ENCODE measurements at regions not wholly inside any gene's neighbourhood (a gene's known extent, or its start where the extent isn't known, plus 50 kb on each side); places are given as distances from the start of the nearest gene placed in this dataset.

DNA sequence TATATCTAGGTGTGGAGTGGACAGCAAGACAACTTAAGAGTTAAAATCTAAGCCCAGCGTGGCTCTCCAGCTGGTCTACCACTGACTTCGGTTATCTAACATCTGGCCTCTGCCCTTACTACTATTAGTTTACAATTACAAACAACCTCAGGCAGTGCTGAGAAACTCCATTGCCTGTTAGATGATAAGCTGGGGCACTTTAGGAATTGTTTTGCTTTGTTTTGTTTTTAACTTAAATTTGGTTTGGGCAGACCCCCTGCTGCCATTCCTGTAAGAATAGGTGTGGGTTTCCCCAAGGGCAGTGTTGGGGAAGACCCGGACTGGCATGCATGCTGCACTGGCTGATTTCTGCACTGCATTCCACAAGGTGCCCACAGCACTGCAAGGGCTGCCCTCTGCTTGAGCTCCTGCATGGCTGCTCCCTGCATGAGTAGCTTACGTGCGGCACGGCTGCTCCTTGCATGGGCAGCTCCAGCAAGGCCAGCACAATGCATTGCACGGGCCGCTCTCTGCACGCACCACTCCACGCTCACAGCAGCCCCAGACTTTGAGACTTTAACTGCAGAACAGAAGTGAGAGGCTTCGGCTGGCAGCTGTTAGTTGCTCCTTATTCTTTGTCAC is 74.2 kb upstream of the SERTAD2 start:
- Histone ChIP-seq H2BK5ac (ENCODE audit: low read length) (no peak overlapping the region), H2BK15ac (ENCODE audit: low read length) (no peak overlapping the region), H2BK120ac (ENCODE audit: low read depth, low read length) (no peak overlapping the region), H3K79me1 (ENCODE audit: low read depth, low read length) (no peaks in the 10 kb centered on the region), H2BK12ac (ENCODE audit: low read length) (no peak overlapping the region), H3K18ac (ENCODE audit: low read length) (peak overlapping the region; percentile 77), H2AFZ (ENCODE audit: low read length) (peak overlapping the region; percentile 54), H3K27me3 (ENCODE audit: control insufficient read depth in 3 of 3, insufficient read depth in 3 of 3, low read depth in 1 of 3, low read length in 3 of 3) (no peaks in the 10 kb centered on the region), H3K4me1 (ENCODE audit: control insufficient read depth in 2 of 2, insufficient read depth in 1 of 2, low read depth in 1 of 2, low read length in 2 of 2) (peaks cover 6 to 28% of the 10 kb centered on the region in 2 donors), H4K8ac (ENCODE audit: low read depth, low read length) (no peak overlapping the region), H3K23ac (ENCODE audit: low read depth, low read length, poor library complexity) (no peak overlapping the region), H2AK5ac (ENCODE audit: low read depth, low read length) (no peak overlapping the region), H4K91ac (ENCODE audit: low read depth, low read length, poor library complexity) (no peak overlapping the region), H3K4me3 (ENCODE audit: low read length in 2 of 2) (peak overlapping the region in 1 of 2 donors; percentile 69), H3K36me3 (replicated peaks in 1 of 2; ENCODE audit: control insufficient read depth in 2 of 2, insufficient read depth in 2 of 2, low read length in 2 of 2) (no peaks in the 10 kb centered on the region), H3K4ac (ENCODE audit: low read length) (no peak overlapping the region), H3K14ac (ENCODE audit: low read length) (no peak overlapping the region), H3K9ac (ENCODE audit: low read depth, low read length, poor library complexity) (peak overlapping the region; percentile 79), H3K27ac (replicated peaks; ENCODE audit: low read length) (peak overlapping the region; percentile 51), H3K4me2 (ENCODE audit: insufficient read depth, low read length, poor library complexity, severe bottlenecking) (no peak overlapping the region), H3K9me3 (replicated peaks in 1 of 2; ENCODE audit: control insufficient read depth in 2 of 2, insufficient read depth in 1 of 2, low read depth in 1 of 2, low read length in 2 of 2) (no peaks in the 10 kb centered on the region)
- DNase-seq (ENCODE audit: low spot score) = no peak
- WGBS, 2 donors (ENCODE audit: extremely low coverage in 2 of 2, insufficient read length in 2 of 2, insufficient replicate concordance in 1 of 2) = no CpG with 5 or more reads among the region's 11 CpGs

DNA sequence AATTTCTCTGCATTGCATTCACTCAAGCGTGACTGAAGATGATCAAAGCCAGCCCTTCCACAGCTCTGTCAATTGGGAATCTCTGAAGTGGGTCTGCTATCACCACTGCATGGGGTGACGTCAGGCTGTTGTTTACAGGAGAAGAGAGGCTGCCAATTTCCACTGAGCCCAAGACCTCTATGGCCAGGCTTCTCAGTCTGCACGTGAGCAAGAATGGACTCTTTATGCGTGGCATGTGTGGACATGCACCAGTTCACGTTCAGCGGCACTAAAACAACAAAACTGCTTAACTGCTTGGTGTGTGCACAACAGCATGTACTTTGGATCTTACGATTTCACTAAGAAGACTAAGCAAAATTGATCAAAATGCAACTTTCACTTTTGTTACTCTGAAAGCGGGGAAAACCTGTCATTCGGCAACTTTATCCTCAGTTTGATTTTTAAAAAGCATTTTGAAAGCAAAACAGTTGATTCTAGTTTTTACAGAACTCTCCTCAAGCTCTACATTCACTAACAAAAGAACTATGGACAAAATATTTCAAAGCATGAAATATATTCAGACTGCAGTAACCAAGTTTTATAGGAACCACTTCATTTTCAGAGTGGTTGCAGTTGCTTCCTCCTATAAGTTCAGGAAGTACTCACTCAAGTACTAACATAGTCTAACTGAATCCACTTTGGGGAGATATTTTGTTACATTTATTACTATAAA is 77.0 kb upstream of the SERTAD2 start:
- no peaks in the 10 kb centered on the region for H3K9me3 ChIP-seq (replicated peaks in 1 of 2; ENCODE audit: control insufficient read depth in 2 of 2, insufficient read depth in 1 of 2, low read depth in 1 of 2, low read length in 2 of 2)
- no peak overlapping the region for H3K18ac ChIP-seq (ENCODE audit: low read length)
- no peak overlapping the region for H3K14ac ChIP-seq (ENCODE audit: low read length)
- H2BK5ac ChIP-seq (ENCODE audit: low read length) = no peak overlapping the region
- no peaks in the 10 kb centered on the region for H3K79me1 ChIP-seq (ENCODE audit: low read depth, low read length)
- no peak overlapping the region for H3K4me3 ChIP-seq (ENCODE audit: low read length in 2 of 2)
- H3K4me1 ChIP-seq (ENCODE audit: control insufficient read depth in 2 of 2, insufficient read depth in 1 of 2, low read depth in 1 of 2, low read length in 2 of 2) = peaks cover 6 to 28% of the 10 kb centered on the region in 2 donors
- H4K91ac ChIP-seq (ENCODE audit: low read depth, low read length, poor library complexity) = no peak overlapping the region
- no peak for DNase-seq (ENCODE audit: low spot score)
- H3K27me3 ChIP-seq (ENCODE audit: control insufficient read depth in 3 of 3, insufficient read depth in 3 of 3, low read depth in 1 of 3, low read length in 3 of 3) = no peaks in the 10 kb centered on the region
- no CpG with 5 or more reads among the region's 9 CpGs for WGBS, 2 donors (ENCODE audit: extremely low coverage in 2 of 2, insufficient read length in 2 of 2, insufficient replicate concordance in 1 of 2)
- no peak overlapping the region for H3K23ac ChIP-seq (ENCODE audit: low read depth, low read length, poor library complexity)
- no peak overlapping the region for H3K4ac ChIP-seq (ENCODE audit: low read length)
- no peaks in the 10 kb centered on the region for H3K36me3 ChIP-seq (replicated peaks in 1 of 2; ENCODE audit: control insufficient read depth in 2 of 2, insufficient read depth in 2 of 2, low read length in 2 of 2)
- peak overlapping the region; percentile 72 for H2AFZ ChIP-seq (ENCODE audit: low read length)
- no peak overlapping the region for H2AK5ac ChIP-seq (ENCODE audit: low read depth, low read length)
- H3K4me2 ChIP-seq (ENCODE audit: insufficient read depth, low read length, poor library complexity, severe bottlenecking) = no peak overlapping the region
- no peak overlapping the region for H4K8ac ChIP-seq (ENCODE audit: low read depth, low read length)
- H3K27ac ChIP-seq (replicated peaks; ENCODE audit: low read length) = no peak overlapping the region
- no peak overlapping the region for H2BK15ac ChIP-seq (ENCODE audit: low read length)
- H3K9ac ChIP-seq (ENCODE audit: low read depth, low read length, poor library complexity) = no peak overlapping the region
- H2BK120ac ChIP-seq (ENCODE audit: low read depth, low read length) = no peak overlapping the region
- no peak overlapping the region for H2BK12ac ChIP-seq (ENCODE audit: low read length)

DNA sequence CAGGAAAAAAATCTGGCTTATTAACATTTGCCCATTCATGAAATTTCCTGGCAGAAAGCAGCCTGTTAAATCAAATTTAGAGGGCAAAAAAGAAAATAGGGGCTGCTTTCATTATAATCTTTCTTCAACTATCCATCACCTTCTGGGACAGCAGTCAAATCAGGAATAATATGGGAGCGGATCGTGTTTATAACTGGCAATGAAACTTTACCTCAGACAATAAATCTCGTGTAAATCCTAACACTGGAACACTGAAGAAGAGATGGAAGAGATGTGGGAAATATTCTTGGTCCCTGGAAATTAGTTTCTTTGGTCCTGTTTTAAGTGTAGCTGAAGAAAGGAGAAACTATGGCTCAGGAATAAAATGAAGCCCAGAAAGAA is 77.5 kb upstream of the SERTAD2 start:
- Histone ChIP-seq H3K4me2 (ENCODE audit: insufficient read depth, low read length, poor library complexity, severe bottlenecking) (no peak overlapping the region), H3K23ac (ENCODE audit: low read depth, low read length, poor library complexity) (no peak overlapping the region), H2BK120ac (ENCODE audit: low read depth, low read length) (no peak overlapping the region), H3K4me3 (ENCODE audit: low read length in 2 of 2) (no peak overlapping the region), H3K4me1 (ENCODE audit: control insufficient read depth in 2 of 2, insufficient read depth in 1 of 2, low read depth in 1 of 2, low read length in 2 of 2) (peaks cover 6 to 28% of the 10 kb centered on the region in 2 donors), H3K36me3 (replicated peaks in 1 of 2; ENCODE audit: control insufficient read depth in 2 of 2, insufficient read depth in 2 of 2, low read length in 2 of 2) (no peaks in the 10 kb centered on the region), H3K14ac (ENCODE audit: low read length) (no peak overlapping the region), H3K27me3 (ENCODE audit: control insufficient read depth in 3 of 3, insufficient read depth in 3 of 3, low read depth in 1 of 3, low read length in 3 of 3) (no peaks in the 10 kb centered on the region), H4K91ac (ENCODE audit: low read depth, low read length, poor library complexity) (no peak overlapping the region), H2AFZ (ENCODE audit: low read length) (peak overlapping the region; percentile 72), H3K4ac (ENCODE audit: low read length) (no peak overlapping the region), H3K9me3 (replicated peaks in 1 of 2; ENCODE audit: control insufficient read depth in 2 of 2, insufficient read depth in 1 of 2, low read depth in 1 of 2, low read length in 2 of 2) (no peaks in the 10 kb centered on the region), H2AK5ac (ENCODE audit: low read depth, low read length) (no peak overlapping the region), H3K9ac (ENCODE audit: low read depth, low read length, poor library complexity) (no peak overlapping the region), H4K8ac (ENCODE audit: low read depth, low read length) (no peak overlapping the region), H2BK12ac (ENCODE audit: low read length) (no peak overlapping the region), H3K27ac (replicated peaks; ENCODE audit: low read length) (no peak overlapping the region), H3K79me1 (ENCODE audit: low read depth, low read length) (no peaks in the 10 kb centered on the region), H3K18ac (ENCODE audit: low read length) (no peak overlapping the region), H2BK15ac (ENCODE audit: low read length) (no peak overlapping the region), H2BK5ac (ENCODE audit: low read length) (no peak overlapping the region)
- WGBS, 2 donors (ENCODE audit: extremely low coverage in 2 of 2, insufficient read length in 2 of 2, insufficient replicate concordance in 1 of 2) = no CpG with 5 or more reads among the region's 3 CpGs
- DNase-seq (ENCODE audit: low spot score) = no peak

DNA sequence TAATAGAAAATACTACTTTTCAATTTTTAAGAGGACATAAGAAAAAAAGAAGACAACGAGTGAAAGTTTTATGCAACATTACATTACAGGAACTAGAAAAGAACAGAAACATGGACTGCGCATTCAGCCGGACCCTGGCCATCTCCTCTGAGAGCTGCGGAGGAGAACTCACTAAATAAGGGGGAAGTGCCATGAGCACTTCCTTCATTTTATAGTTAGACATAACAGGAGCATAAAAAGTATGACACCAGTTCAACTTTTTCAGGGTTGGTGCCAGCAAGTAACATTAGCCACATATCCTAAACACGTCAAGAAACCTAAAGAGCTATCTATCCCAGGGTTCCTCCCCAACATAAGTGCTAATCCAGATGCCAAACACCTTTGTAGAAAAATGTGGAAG is 78.0 kb upstream of the SERTAD2 start:
- Histone ChIP-seq H2BK120ac (ENCODE audit: low read depth, low read length) (no peak overlapping the region), H2AFZ (ENCODE audit: low read length) (no peak overlapping the region), H3K36me3 (replicated peaks in 1 of 2; ENCODE audit: control insufficient read depth in 2 of 2, insufficient read depth in 2 of 2, low read length in 2 of 2) (no peaks in the 10 kb centered on the region), H3K4ac (ENCODE audit: low read length) (no peak overlapping the region), H2BK12ac (ENCODE audit: low read length) (no peak overlapping the region), H3K4me3 (ENCODE audit: low read length in 2 of 2) (no peak overlapping the region), H3K14ac (ENCODE audit: low read length) (no peak overlapping the region), H3K23ac (ENCODE audit: low read depth, low read length, poor library complexity) (no peak overlapping the region), H4K91ac (ENCODE audit: low read depth, low read length, poor library complexity) (no peak overlapping the region), H3K27me3 (ENCODE audit: control insufficient read depth in 3 of 3, insufficient read depth in 3 of 3, low read depth in 1 of 3, low read length in 3 of 3) (no peaks in the 10 kb centered on the region), H3K4me1 (ENCODE audit: control insufficient read depth in 2 of 2, insufficient read depth in 1 of 2, low read depth in 1 of 2, low read length in 2 of 2) (peaks cover 6 to 28% of the 10 kb centered on the region in 2 donors), H3K18ac (ENCODE audit: low read length) (no peak overlapping the region), H3K4me2 (ENCODE audit: insufficient read depth, low read length, poor library complexity, severe bottlenecking) (no peak overlapping the region), H3K79me1 (ENCODE audit: low read depth, low read length) (no peaks in the 10 kb centered on the region), H3K9ac (ENCODE audit: low read depth, low read length, poor library complexity) (no peak overlapping the region), H2AK5ac (ENCODE audit: low read depth, low read length) (no peak overlapping the region), H3K27ac (replicated peaks; ENCODE audit: low read length) (no peak overlapping the region), H4K8ac (ENCODE audit: low read depth, low read length) (no peak overlapping the region), H2BK15ac (ENCODE audit: low read length) (no peak overlapping the region), H2BK5ac (ENCODE audit: low read length) (no peak overlapping the region), H3K9me3 (replicated peaks in 1 of 2; ENCODE audit: control insufficient read depth in 2 of 2, insufficient read depth in 1 of 2, low read depth in 1 of 2, low read length in 2 of 2) (no peaks in the 10 kb centered on the region)
- no CpG with 5 or more reads among the region's 5 CpGs for WGBS, 2 donors (ENCODE audit: extremely low coverage in 2 of 2, insufficient read length in 2 of 2, insufficient replicate concordance in 1 of 2)
- DNase-seq (ENCODE audit: low spot score) = no peak
